ENCODE measurements at regions not wholly inside any gene's neighbourhood (a gene's known extent, or its start where the extent isn't known, plus 50 kb on each side); places are given as distances from the start of the nearest gene placed in this dataset.
"Not testable (repeated sequence)": the region's sequence is repeated elsewhere in the genome, so short reads cannot be mapped to it uniquely, and the experiment has no call there.

DNA sequence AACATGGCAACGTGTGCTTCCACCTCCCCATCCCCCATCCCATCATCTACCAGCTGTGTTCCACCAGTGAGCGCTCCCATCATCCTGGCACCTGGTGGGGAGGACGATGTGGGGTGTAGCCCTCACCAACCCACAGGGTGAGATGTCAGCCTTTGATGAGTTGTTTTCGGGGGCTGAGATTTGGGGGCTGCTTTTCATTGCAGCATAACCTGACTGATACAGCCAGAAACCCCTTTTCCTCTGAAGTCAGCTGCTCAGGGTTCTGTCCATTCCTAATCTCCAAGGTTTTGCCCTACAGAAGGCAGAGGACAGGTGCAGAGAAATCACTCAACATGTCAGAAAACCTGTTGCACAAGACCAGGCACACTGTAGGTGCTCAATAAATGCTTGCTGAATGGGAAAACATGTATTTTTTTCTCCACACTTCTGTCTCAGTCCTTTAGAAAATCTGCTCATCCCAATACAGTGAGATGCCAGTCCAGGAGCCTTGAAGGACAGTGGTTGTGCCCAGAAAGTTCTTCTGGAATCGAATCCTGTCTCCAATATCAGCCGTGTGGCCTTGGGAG lies 239.8 kb downstream of the RBM19 start:
- no peak for DNase-seq

DNA sequence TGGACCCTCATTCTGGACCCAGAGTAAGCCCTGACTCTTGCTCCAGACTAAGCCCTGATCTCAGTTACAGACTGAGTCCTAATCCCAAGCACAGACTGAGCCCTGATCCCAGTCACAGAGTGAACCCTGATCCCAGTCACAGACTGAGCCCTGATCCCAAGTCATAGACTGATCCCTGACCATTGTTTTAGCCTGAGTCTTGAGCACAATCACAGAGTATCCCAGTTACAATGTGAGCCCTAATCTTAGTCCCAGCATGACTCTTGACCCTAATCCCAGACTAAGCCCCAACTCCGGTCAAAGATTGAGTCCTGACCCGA lies 240.6 kb downstream of the RBM19 start:
- DNase-seq = no peak

GRCh38 chr12:113724794-113725556 lies 241.2 kb downstream of the RBM19 start:
- no peak for DNase-seq

DNA sequence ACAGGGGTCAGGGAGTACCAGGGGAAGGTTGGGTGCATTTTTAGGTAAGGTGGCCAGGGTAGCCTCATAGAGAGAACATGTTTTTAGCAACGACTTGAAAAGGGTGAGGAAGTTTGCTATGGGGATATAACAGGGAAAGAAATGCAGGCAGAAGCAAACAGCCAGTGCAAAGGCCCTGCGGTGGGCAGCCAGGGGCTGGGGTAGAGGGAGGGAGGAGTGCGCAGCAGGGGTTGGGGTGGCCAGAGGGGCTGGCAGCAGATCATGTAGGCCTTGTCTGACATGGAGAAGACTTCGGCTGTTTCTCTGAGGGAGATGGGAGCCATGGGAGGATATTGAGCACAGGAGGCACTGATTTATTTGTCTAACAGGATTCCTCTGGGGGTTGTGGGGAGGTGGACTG lies 242.5 kb downstream of the RBM19 start:
- no peak for DNase-seq

GRCh38 chr12:113722747-113723146 lies 243.4 kb downstream of the RBM19 start:
- no peak for DNase-seq

DNA sequence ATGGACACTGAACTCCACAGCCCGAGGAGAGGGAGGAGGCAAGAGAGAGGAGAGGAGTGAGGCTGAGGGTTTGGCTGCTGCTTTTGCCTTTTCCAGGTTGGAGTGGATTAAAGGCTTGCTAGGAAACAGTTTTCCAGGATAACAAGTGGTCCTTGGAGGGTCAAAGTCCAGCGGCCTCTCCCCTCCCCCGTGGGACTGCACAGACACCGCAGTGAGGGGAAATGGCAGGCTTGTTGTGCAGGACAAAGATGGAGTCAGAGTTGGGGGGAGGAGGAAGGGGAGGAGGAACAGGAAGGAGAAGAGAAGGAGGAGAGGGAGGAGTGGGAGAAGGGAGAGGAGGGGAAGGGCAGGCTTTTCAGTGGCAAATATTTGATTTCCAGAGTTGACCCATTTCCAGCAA lies 245.5 kb downstream of the RBM19 start:
- no peak for DNase-seq

- no peak for DNase-seq
Observed at GRCh38 chr12:113719911-113720591, 246.1 kb downstream of the RBM19 start.

- DNase-seq = no peak
Observed at GRCh38 chr12:113713156-113713555, 241.5 kb upstream of the LHX5 start.

- DNase-seq = no peak
Observed at GRCh38 chr12:113712481-113712880, 240.8 kb upstream of the LHX5 start.

DNA sequence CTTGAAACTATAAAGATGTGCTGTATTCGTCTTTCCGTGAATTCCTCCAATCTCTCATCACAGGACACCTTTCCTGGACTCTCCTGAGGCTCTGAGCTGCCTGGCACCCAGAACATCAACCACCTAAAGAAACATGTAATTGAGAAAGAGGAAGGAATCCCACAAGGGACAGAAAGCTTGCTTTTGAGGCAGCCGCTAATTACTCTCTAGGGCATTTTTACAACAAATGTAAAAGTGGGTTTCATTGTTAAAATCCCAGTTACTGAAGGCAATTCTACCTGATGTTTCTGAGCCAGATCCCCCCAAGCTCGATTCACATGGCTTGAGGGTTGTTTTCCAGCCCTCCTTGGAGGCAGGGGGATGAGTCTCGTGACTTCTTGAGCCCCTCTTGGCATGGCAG lies 238.5 kb upstream of the LHX5 start:
- DNase-seq = no peak

- DNase-seq = no peak
Observed at GRCh38 chr12:113709456-113709855, 237.8 kb upstream of the LHX5 start.

DNA sequence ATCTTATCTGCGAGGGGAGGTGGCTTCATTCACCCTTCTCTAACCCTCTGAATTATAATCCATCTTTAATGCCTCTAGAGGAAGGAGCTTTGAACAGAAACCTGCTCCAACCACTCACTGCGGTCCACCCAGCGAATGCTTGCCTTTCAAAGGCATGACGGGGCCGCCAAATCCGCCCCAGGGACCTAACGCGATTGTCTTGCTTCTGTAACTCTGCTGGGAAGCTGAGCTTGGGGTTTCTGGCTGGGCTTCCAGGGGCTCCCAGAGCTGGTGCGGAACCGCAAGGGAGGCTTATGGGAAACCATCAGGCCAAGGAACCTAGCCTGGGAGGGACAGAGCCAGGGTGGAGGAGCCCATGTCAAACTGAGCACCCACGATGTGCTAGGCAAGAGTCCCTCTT lies 231.2 kb upstream of the LHX5 start:
- no peak for DNase-seq

GRCh38 chr12:113702276-113702675 lies 230.6 kb upstream of the LHX5 start:
- no peak for DNase-seq

GRCh38 chr12:113700943-113701342 lies 229.3 kb upstream of the LHX5 start:
- no peak for DNase-seq

DNA sequence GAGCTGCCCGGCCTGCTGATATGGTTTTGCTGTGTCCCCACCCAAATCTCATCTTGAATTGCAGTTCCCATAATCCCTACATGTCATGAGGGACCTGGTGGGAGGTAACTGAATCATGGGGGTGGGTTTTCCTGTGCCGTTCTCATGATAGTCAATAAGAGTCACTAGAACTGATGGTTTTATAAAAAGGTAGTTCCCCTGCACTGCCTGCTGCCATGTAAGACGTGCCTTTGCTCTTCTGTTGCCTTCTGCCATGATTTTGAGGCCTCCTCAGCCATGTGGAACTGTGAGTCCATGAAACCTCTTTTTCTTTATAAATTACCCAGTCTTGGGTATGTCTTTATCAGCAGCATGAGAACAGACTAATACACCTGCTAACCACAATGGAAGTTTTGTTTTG lies 228.3 kb upstream of the LHX5 start:
- DNase-seq = not testable (repeated sequence)

DNA sequence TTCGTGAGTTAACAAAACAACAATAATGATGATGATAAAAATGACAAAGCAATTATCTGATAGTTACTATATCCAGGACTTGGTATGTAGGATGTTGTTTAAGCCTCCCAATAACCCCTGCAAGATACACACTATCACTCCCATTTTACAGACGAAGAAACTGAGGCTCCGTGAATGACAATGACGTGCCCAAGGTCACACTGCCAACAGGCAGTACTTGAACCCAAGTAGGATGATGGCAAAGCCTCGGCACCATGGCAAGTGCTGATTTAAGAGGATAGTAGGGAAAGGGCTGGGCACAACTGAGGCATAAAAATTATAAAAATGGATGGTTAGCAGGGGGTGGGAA lies 226.8 kb upstream of the LHX5 start:
- no peak for DNase-seq

DNA sequence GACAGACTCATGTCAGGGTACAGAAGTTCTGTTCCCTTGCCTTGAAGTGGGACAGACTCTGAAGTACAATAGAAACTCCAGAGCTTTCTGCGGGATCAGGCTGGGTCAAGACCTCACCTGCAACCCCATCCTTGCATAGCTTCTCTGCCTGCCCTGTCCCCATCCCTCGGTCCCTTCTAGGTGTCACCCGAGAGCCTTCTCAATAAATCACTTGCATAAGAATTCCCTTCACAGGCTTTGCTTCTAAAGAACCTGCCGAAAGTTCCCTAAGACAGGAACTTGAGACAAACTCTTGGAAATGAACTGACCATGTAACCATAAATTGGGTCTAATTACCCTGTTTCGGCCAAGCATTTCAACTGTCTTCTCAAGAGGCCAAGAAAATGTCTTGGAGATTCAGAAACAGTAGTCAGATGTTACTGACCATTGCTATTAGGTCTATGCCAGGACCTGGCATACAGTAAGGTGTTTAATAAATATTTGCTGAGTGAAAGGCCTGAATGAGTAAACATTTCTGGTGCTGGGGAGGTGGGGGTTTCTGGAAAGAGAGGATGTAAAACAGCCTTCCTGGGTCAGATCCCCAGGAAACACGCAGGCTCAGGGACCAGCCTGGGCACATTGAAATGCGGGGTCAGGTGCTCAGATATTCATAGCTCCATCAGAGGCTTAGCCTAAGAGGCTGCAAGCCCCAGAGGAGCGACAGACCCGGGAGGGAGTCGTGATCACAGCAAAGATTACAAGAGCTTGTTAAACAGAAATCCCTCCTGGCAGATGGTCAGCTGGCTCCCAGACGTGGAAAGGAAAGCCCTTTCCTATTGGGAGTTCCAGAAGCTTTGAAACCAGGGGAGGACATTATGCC lies 226.2 kb upstream of the LHX5 start:
- DNase-seq = no peak

DNA sequence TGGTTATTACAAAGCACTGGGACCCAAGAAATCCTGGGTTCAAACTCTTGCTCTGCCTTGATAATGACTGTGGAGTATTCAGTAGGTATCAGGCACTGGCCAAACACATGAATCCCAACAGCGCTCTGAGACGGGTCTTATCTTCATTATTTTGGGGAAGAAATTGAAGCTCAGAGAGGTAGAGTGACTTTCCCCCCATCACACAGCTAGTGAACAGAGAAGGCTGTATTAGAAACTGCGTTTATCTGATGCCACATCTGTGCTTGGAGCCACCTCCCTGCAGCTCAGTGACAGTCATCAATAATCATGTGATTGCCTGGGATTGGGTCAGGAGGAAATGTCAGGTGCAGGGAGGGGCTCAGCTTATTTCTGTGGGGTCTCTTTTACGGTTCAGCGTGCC lies 225.4 kb upstream of the LHX5 start:
- no peak for DNase-seq

DNA sequence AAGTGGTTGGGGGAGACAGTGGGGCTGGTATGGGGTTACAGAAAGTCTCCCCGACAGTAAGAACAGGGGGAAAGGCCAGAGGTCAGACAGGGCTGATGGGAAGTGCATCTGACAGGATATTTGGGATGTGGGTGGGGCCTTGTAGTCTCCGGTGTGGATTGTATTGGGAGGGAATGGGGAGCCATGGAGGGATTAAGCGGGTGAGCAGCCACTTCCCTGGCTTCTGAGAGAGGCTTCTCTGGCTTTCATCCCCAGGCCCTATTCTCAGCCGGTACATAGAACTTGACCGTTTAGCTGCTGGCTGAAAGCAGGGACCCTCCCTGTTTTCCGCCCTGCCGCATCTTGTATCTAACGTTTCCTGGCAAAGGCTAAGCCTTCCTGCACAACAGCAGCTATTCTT lies 222.0 kb upstream of the LHX5 start:
- DNase-seq = no peak

GRCh38 chr12:113689047-113689610 lies 217.5 kb upstream of the LHX5 start:
- DNase-seq = no peak

DNA sequence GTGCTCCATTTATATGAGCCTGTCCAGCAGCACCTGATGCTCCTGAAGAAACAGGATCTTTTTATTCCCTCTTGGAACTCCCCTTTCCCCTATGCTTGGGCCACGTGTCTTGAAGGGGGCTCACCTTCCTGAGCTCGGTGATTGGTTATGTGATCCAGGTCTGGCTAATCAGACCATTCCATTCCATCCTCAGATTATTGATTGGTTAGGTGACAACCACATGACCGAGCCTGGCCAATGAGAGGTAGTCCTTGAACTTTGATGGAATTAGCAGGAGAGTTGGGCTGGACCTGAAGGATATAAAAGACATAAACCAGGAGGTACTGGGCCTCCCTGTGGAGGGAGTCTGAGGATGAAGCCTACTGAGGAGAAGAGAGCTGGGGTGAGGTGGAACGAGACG lies 216.6 kb upstream of the LHX5 start:
- DNase-seq = no peak

- DNase-seq = no peak
Observed at GRCh38 chr12:113684908-113685782, 213.5 kb upstream of the LHX5 start.
